ENCODE measurements at regions not wholly inside any gene's neighbourhood (a gene's known extent, or its start where the extent isn't known, plus 50 kb on each side); places are given as distances from the start of the nearest gene placed in this dataset.
A peak's percentile ranks its signal among the peaks of the same experiment; 100 is the strongest.

DNA sequence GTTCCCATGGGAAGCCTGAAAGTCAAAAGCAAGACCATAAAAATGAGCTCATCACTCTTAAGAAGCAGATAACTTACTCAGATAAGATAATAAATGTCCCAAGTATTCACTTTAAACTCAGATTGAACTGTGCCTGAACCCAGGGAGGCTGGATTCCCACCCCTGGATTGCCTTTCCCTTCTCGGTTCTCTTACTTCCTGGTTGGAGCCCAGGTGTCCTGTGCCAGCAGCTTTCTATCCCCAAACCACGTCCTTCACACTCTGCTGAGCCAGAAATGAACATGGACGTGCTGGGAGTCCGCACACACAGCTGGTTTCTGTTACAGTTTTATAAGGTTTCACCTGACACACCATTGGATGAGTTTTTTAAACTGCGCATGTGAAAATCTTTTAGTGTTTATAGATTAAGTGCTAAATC, 636.2 kb upstream of the IGFBP3 start:
- H3K4me3 ChIP-seq (ENCODE audit: low read depth, low read length): no peak overlapping the region
- no peaks in the 10 kb centered on the region for H3K27me3 ChIP-seq (replicated peaks)
- in situ Hi-C loops (cut with HindIII; ENCODE audit: low pct_ligation_motif_present, low sequenced_read_pairs): no loop called here
- H3K36me3 ChIP-seq (replicated peaks): no peaks in the 10 kb centered on the region
- TF ChIP-seq, protein P1, sequence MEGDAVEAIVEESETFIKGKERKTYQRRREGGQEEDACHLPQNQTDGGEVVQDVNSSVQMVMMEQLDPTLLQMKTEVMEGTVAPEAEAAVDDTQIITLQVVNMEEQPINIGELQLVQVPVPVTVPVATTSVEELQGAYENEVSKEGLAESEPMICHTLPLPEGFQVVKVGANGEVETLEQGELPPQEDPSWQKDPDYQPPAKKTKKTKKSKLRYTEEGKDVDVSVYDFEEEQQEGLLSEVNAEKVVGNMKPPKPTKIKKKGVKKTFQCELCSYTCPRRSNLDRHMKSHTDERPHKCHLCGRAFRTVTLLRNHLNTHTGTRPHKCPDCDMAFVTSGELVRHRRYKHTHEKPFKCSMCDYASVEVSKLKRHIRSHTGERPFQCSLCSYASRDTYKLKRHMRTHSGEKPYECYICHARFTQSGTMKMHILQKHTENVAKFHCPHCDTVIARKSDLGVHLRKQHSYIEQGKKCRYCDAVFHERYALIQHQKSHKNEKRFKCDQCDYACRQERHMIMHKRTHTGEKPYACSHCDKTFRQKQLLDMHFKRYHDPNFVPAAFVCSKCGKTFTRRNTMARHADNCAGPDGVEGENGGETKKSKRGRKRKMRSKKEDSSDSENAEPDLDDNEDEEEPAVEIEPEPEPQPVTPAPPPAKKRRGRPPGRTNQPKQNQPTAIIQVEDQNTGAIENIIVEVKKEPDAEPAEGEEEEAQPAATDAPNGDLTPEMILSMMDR (IDR thresholded peaks at IDR 0.05; ENCODE audit: low read depth, low read length, missing control alignments): no peak
- H3K27ac ChIP-seq: peak overlapping the region; percentile 94
- DNase-seq: peak; percentile 95

DNA sequence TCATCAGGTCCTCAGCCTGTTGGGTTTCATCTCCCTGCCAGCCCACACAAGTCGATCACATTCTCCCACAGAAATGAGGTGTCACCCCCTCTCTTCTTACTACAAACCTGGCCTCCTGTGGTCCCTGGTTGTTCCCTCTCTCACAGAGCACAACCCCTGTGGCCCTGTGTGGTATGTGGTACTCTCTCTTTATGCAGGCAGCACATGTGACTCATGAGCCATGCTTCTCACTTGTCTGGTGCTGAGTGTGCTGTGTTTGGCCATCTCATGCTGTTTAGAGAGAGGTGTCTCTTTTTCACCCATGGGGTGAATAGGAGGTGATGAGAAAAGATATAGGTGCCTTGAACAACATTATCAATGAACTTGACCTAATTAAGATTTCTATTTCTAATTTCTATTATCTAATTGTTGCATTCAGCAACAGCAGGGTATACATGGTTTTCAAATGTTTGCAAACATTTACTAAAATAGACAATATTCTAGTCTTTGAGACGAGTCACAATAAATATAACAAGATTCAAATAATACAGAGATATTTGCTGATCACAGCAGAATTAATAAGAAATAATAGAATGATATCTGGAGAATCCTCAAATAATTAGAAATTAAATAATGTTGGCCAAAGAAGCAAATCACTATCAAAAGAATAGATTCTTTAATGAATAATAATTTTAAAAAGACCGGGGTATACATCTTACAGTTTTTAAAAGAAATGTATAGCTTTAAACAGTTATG, 633.8 kb upstream of the IGFBP3 start:
- DNase-seq: peak; percentile 95
- TF ChIP-seq, protein P1 (IDR thresholded peaks at IDR 0.05; ENCODE audit: low read depth, low read length, missing control alignments): no peak
- Histone ChIP-seq H3K4me3 (ENCODE audit: low read depth, low read length) (no peak overlapping the region), H3K27ac (peak overlapping the region; percentile 71), H3K27me3 (replicated peaks) (no peaks in the 10 kb centered on the region), H3K36me3 (replicated peaks) (no peaks in the 10 kb centered on the region)
- in situ Hi-C loops (cut with HindIII; ENCODE audit: low pct_ligation_motif_present, low sequenced_read_pairs): no loop called here

GRCh38 chr7:46551603-46552002, 630.5 kb upstream of the IGFBP3 start:
- TF ChIP-seq, protein P1 (IDR thresholded peaks at IDR 0.05; ENCODE audit: low read depth, low read length, missing control alignments): no peak
- in situ Hi-C loops (cut with HindIII; ENCODE audit: low pct_ligation_motif_present, low sequenced_read_pairs): no loop called here
- no peaks in the 10 kb centered on the region for H3K36me3 ChIP-seq (replicated peaks)
- DNase-seq: no peak
- H3K27me3 ChIP-seq (replicated peaks): no peaks in the 10 kb centered on the region
- no peak overlapping the region for H3K4me3 ChIP-seq (ENCODE audit: low read depth, low read length)
- no peak overlapping the region for H3K27ac ChIP-seq

- H3K4me3 ChIP-seq (ENCODE audit: low read depth, low read length): no peak overlapping the region
- H3K27me3 ChIP-seq (replicated peaks): no peaks in the 10 kb centered on the region
- TF ChIP-seq, protein P1 (IDR thresholded peaks at IDR 0.05; ENCODE audit: low read depth, low read length, missing control alignments): no peak
- no peaks in the 10 kb centered on the region for H3K36me3 ChIP-seq (replicated peaks)
- no peak overlapping the region for H3K27ac ChIP-seq
- in situ Hi-C loops (cut with HindIII; ENCODE audit: low pct_ligation_motif_present, low sequenced_read_pairs): no loop called here
- no peak for DNase-seq
Measured at GRCh38 chr7:46550864-46551263, 629.8 kb upstream of the IGFBP3 start.

DNA sequence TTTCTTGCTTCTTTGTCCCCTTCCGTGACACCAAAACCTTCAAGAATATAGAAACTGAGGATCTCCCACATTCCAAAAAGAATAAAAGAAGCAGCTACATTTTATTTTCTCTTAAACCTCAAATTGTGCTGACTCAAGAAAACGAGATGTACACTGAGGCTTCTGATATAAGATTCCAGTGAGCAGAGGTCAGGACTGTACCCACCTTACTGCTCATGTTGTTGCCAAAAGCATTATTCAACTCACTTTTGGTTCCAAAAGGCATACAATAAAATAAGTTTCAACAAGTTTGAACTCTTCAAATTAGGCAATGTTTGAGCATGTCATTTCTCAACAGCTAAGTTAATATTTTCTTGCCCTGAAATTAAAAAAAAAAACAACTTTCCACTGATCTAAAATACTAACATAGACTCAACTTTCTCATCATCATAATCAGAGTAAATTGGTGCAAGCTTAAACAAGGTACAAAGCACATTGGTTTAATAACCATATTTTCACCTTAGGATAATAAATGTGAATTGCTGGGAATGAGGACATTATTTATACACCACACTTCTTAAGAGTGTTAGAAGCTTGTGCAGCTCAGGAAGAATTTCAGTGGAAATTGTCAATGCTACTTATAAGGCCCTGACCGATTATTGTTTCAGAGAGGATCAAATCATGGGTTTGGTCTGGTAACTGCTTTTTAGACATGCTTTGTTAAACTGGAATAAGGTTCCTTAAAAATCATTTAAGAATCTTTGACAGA, 629.0 kb upstream of the IGFBP3 start:
- no peaks in the 10 kb centered on the region for H3K36me3 ChIP-seq (replicated peaks)
- in situ Hi-C loops (cut with HindIII; ENCODE audit: low pct_ligation_motif_present, low sequenced_read_pairs): loop anchor here (25.0 kb wide), 1 partner anchor 163 kb away; no protein-coding TSS in a partner anchor
- no peak for DNase-seq
- H3K27me3 ChIP-seq (replicated peaks): no peaks in the 10 kb centered on the region
- no peak overlapping the region for H3K4me3 ChIP-seq (ENCODE audit: low read depth, low read length)
- no peak overlapping the region for H3K27ac ChIP-seq
- TF ChIP-seq, protein P1 (IDR thresholded peaks at IDR 0.05; ENCODE audit: low read depth, low read length, missing control alignments): no peak

Measured in brain microvascular endothelial cell (primary cell).